Hepatic stellate cell (primary cell): ENCODE measurements at regions not wholly inside any gene's neighbourhood (a gene's known extent, or its start where the extent isn't known, plus 50 kb on each side); places are given as distances from the start of the nearest gene placed in this dataset.
A peak's percentile ranks its signal among the peaks of the same experiment; 100 is the strongest.
"Not testable (repeated sequence)": the region's sequence is repeated elsewhere in the genome, so short reads cannot be mapped to it uniquely, and the experiment has no call there.

Experiments
- DNase-seq: peaks from one replicate; pipeline ENCODE4 v3.0.0; 2011; ENCODE audit warnings: low spot score

DNA sequence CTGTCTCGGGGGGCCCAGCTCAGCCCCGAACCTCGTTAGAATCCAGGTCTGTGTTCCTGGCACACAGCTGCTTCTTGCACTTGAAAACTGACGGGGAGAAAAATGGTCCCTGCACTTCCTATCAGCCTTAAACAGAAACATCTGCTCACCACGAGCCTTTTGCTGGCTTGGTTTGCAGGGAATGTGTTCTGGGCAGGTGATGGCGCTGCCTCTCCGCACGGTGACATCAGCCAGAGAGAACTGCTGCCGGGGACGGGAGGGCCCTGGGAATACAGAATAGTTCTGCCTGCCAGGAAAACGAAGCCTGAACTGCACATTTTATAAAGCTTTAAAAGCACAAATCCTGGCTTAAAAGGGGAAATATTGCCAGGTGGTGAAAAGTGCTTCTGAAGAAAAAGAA lies 622.5 kb downstream of the TYW1 start:
- no peak for DNase-seq

- DNase-seq: no peak
Observed at GRCh38 chr7:67620216-67620933, 623.7 kb downstream of the TYW1 start.

DNA sequence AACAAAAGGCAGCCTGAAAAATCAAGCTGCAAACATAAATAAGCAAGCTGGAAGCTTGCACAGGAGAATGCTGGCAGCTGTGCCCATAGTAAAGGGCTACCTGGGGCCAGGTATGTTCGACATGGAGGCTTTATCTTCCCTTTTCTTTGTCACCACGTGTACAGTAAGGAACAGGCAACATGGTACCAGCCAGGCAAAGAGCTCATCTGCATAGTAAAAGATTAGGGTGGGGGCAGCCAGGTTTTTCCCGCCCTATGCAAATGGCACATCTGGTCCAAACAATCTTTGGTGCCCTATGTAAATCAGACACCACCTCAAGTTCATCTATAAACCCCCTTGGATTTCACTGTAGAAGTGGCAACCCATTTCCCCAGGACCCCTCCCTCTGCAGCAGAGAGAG lies 625.1 kb downstream of the TYW1 start:
- no peak for DNase-seq

- DNase-seq: peak; percentile 35
Observed at GRCh38 chr7:67625257-67625737, 628.7 kb downstream of the TYW1 start.

DNA sequence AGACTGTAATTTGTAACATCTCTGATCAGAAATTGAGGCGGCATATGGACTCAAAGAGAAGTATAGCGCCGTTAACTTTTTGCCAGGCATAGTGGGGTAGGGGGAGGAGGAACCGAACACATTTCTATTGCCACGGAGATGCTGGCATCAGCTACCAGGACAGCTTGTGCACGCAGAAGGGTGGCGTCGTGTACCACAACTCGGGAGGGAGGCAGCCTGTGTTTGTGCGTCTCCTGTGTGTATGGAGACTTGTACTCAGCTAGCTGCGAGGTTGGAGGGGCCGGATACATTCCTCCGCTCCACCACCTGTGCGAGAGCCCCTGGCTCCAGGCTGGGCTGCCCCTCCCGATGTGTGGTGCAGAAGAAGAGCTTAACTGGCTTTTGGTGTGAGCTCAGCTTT lies 634.8 kb downstream of the TYW1 start:
- DNase-seq: no peak

GRCh38 chr7:67635271-67635670 lies 638.6 kb downstream of the TYW1 start:
- no peak for DNase-seq

GRCh38 chr7:67636348-67637022 lies 639.9 kb downstream of the TYW1 start:
- DNase-seq: no peak

DNA sequence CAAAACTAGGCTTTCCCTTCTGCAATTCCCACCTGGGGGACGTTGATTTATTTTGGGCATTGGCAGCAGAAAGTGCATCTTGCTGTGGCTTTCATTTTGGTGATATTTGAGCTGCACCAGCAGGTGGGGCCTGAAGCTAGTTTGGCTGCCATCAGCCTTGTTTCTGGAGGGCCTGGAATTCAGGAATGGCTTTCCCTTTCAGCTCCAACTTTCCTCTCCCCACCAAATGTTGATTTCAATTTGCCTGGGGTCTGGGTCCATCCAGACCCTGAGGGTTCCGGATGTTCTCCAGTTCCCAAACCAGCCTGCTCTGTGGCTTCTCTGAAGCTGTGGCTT lies 640.4 kb downstream of the TYW1 start:
- no peak for DNase-seq

- DNase-seq: not testable (repeated sequence)
Observed at GRCh38 chr7:67642542-67642941, 645.9 kb downstream of the TYW1 start.

- no peak for DNase-seq
Observed at GRCh38 chr7:67644151-67644550, 647.5 kb downstream of the TYW1 start.

GRCh38 chr7:67652937-67653336 lies 656.3 kb downstream of the TYW1 start:
- no peak for DNase-seq

DNA sequence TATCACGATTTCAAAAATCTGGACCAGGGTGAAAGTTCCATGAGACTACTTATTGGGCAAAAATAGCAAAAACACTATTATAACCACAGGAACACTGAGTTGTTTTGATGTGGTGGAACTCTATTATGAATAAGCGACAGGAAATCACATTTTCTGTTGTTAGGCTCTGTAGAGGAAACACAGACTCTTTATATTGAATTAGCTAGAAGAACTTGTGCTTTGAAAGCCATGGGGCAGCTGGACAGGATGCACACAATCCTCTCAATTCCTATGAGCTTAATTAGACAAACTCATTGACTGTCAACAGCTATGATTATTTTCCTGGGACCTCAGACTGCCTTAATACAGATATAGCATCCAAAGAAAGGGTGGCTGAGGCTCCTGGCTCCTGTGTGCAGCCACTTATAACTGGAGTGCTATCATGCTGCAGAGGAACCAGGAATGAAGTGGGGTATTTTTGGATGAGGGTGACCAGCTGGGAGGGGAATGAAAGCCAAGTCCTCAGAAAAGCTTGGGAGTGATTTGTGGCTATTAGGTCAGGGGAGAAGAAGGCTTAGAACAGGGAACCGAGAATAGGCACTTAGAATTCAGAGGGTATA lies 657.3 kb downstream of the TYW1 start:
- DNase-seq: no peak

DNA sequence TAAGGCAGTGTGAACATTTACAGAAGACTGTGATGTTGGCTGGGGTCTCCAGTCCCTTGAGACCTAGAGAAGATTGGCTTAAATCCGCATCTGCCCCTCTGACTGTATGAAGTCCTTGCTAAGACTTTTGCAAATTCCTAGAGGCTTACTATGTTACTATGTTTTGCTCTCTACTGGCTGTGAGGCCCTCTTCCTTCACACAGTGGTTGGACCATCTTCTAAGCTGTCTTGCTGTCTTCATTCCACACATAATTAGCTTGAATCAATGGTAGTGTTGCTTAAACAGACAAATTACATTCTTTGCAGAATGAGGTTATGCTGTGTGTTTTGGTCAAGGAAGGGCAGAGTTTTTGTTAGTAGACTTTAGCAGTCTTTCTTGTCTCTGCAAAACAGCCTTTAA lies 658.0 kb downstream of the TYW1 start:
- no peak for DNase-seq

- DNase-seq: no peak
Observed at GRCh38 chr7:67655168-67655567, 658.5 kb downstream of the TYW1 start.

- DNase-seq: no peak
Observed at GRCh38 chr7:67659091-67659490, 662.5 kb downstream of the TYW1 start.

DNA sequence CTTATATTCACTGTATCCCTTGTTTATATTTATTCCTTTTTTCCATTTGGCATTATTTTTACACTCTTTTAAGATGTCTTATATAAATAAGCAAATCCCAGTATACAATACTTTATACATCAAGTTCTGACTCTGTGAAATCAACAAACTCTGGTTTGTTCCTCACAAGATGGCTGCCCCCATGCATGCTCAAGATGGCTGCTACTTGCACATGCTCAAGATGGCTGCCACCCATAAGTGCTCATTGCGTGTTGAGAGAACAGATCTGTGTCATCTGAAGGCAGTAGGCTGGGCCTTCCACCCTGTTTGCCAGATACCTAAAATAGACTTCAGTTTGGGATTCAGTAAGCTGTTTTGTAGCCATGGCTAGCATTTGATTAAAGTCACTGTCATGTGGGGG lies 666.2 kb downstream of the TYW1 start:
- no peak for DNase-seq

GRCh38 chr7:67663644-67664043 lies 667.0 kb downstream of the TYW1 start:
- no peak for DNase-seq

- not testable (repeated sequence) for DNase-seq
Observed at GRCh38 chr7:67666359-67666758, 669.7 kb downstream of the TYW1 start.

GRCh38 chr7:67671006-67671548 lies 674.4 kb downstream of the TYW1 start:
- no peak for DNase-seq

- no peak for DNase-seq
Observed at GRCh38 chr7:67673861-67674260, 677.2 kb downstream of the TYW1 start.

DNA sequence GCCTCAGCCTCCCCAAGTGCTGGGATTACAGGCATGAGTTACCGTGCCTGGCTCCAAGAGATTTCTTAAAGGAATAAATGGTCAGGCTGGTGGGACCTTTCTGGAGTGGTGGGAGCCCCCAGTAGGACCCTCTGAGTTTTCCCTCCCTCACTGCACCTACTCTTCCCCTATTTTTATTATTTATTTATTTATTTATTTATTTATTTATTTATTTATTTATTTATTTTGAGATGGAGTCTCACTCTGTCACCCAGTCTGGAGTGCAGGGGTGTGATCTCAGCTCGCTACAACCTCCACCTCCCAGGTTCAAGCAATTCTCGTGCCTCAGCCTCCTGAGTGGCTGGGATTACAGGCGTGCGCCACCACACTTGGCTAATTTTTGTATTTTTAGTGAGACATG lies 678.2 kb downstream of the TYW1 start:
- DNase-seq: not testable (repeated sequence)

DNA sequence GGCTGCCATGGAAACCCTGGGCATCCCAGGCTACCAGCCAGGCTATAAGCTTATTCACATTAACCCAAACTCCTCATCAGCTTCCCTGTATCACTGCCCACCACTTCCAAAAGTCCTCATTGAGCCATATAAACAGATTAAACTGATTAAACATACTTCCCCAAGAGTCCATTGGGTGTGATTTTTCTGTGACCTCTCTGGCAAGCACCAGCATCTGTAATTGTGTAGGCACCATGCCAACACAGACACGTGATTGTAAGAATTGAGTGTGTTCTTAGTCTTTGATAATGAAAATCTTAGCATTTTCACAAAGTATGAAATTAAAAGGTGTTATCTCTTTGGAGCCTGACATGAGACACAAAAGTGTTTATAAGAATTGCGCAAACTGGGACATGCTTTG lies 679.3 kb downstream of the TYW1 start:
- no peak for DNase-seq

- DNase-seq: no peak
Observed at GRCh38 chr7:67678419-67678818, 681.8 kb downstream of the TYW1 start.
